Gastrocnemius medialis (tissue), 4 donors: ENCODE measurements at regions not wholly inside any gene's neighbourhood (a gene's known extent, or its start where the extent isn't known, plus 50 kb on each side); places are given as distances from the start of the nearest gene placed in this dataset.

Experiments
- POLR2A ChIP-seq, 2 donors: fragments of 450-650 bp; IDR thresholded peaks; one replicate each; pipeline ENCODE4 v1.6.1; 2017; ENCODE audit warnings: antibody characterized with exemption in 2 of 2, mild to moderate bottlenecking in 2 of 2, moderate library complexity in 2 of 2
- TF ChIP-seq, protein P1 (sequence below), 5 experiments: fragments of 450-650 bp in 3 of 5; fragments of 200-600 bp in 2 of 5; sonication (generic) in 2 of 5; IDR thresholded peaks in 4 of 5; conservative IDR thresholded peaks in 1 of 5; 1 replicate in 4 of 5; 2 replicates in 1 of 5; pipeline ENCODE4 v1.5.1; 2016 to 2019; ENCODE audit warnings: antibody characterized with exemption in 5 of 5, mild to moderate bottlenecking in 3 of 5, moderate library complexity in 3 of 5

DNA sequence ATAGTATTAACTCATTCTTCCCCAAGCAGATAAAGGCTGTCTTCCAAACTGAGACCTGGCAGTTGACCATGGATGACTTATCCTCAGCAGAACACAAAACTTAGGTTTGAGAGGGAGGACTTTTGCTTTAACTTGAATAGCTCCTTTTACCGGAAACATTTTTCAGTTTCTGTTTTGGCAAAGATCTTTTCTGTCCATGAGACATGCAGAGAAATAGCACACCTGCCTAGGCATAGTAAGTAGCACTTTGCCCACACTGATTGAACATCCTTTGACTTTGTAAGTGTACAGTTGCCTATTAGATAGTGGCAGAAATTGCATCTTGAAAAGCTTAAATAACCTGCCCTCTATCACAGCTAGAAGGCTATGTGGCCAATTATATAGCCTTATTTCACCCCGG is 1962.5 kb downstream of the MRPL39 start:
- TF ChIP-seq, protein P1, sequence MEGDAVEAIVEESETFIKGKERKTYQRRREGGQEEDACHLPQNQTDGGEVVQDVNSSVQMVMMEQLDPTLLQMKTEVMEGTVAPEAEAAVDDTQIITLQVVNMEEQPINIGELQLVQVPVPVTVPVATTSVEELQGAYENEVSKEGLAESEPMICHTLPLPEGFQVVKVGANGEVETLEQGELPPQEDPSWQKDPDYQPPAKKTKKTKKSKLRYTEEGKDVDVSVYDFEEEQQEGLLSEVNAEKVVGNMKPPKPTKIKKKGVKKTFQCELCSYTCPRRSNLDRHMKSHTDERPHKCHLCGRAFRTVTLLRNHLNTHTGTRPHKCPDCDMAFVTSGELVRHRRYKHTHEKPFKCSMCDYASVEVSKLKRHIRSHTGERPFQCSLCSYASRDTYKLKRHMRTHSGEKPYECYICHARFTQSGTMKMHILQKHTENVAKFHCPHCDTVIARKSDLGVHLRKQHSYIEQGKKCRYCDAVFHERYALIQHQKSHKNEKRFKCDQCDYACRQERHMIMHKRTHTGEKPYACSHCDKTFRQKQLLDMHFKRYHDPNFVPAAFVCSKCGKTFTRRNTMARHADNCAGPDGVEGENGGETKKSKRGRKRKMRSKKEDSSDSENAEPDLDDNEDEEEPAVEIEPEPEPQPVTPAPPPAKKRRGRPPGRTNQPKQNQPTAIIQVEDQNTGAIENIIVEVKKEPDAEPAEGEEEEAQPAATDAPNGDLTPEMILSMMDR (IDR thresholded peaks at IDR 0.05 in 4 of 5, conservative IDR thresholded peaks at IDR 0.05 in 1 of 5) = no peak
- no peak for TF ChIP-seq POLR2A (IDR thresholded peaks at IDR 0.05)
